ENCODE measurements at regions not wholly inside any gene's neighbourhood (a gene's known extent, or its start where the extent isn't known, plus 50 kb on each side); places are given as distances from the start of the nearest gene placed in this dataset.

DNA sequence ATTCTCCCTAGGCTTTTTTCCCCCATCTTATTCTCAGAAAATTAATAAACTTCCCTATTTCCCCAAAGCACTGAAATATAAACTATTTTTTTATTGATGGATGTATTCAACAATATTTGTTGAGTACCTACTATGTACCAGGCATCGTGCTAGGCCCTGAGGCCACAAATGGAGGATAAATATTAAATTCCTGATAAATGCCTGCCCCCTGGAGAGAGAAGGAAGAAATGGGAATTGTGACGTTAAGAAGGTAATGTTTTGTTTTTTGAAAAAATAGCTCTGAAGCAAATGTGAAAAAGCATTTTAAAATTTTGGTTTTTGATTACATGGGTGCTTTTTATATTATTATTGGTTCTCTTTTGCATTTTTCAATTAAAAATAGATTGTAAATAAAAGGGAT, 60.5 kb upstream of the DPT start:
- TF ChIP-seq EP300 (IDR thresholded peaks at IDR 0.05) (no peak), POLR2A (IDR thresholded peaks at IDR 0.05) (no peak)
- TF ChIP-seq, protein P1, sequence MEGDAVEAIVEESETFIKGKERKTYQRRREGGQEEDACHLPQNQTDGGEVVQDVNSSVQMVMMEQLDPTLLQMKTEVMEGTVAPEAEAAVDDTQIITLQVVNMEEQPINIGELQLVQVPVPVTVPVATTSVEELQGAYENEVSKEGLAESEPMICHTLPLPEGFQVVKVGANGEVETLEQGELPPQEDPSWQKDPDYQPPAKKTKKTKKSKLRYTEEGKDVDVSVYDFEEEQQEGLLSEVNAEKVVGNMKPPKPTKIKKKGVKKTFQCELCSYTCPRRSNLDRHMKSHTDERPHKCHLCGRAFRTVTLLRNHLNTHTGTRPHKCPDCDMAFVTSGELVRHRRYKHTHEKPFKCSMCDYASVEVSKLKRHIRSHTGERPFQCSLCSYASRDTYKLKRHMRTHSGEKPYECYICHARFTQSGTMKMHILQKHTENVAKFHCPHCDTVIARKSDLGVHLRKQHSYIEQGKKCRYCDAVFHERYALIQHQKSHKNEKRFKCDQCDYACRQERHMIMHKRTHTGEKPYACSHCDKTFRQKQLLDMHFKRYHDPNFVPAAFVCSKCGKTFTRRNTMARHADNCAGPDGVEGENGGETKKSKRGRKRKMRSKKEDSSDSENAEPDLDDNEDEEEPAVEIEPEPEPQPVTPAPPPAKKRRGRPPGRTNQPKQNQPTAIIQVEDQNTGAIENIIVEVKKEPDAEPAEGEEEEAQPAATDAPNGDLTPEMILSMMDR (IDR thresholded peaks at IDR 0.05), result no peak
- peaks cover 0 to 8% (median 0%) of the 10 kb centered on the region in 4 donors for H3K4me1 ChIP-seq
- no peaks in the 10 kb centered on the region for H3K27me3 ChIP-seq
- WGBS, 2 donors, result 69 to 75% methylated on average over 2 of the region's 2 CpGs
- H3K9me3 ChIP-seq, result no peaks in the 10 kb centered on the region
- no peaks in the 10 kb centered on the region for H3K36me3 ChIP-seq
- H3K4me3 ChIP-seq, result no peak overlapping the region
- H3K27ac ChIP-seq, result no peak overlapping the region
- DNase-seq (ENCODE audit: low spot score in 2 of 2), result no peak

DNA sequence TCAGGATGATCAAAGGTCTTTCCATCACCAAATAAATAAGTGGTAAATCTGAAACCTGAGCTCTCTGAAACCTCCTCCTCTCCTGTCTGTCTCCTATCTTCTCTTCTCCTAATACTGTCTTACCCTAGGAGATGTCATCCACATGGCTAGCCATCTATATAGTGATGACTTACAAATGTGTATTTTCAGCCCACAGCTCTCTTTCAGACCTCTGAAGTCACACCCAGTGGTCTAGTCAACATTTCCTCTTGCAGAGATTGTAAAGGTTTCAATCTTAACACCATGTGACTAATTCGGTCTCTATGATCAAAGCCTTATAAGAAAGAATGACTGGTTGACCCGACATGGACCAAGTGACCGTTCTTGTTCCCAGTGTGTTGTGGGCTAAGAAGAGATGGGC, 63.1 kb upstream of the DPT start:
- WGBS, 2 donors, result 90 to 92% methylated on average over 3 of the region's 3 CpGs
- no peak for DNase-seq (ENCODE audit: low spot score in 2 of 2)
- Histone ChIP-seq H3K27ac (no peak overlapping the region), H3K36me3 (no peaks in the 10 kb centered on the region), H3K27me3 (no peaks in the 10 kb centered on the region), H3K9me3 (no peaks in the 10 kb centered on the region), H3K4me3 (no peak overlapping the region), H3K4me1 (peaks cover 0 to 6% (median 0%) of the 10 kb centered on the region in 4 donors)
- TF ChIP-seq POLR2A (IDR thresholded peaks at IDR 0.05), result no peak
- TF ChIP-seq, protein P1 (IDR thresholded peaks at IDR 0.05), result no peak
- TF ChIP-seq EP300 (IDR thresholded peaks at IDR 0.05), result no peak

DNA sequence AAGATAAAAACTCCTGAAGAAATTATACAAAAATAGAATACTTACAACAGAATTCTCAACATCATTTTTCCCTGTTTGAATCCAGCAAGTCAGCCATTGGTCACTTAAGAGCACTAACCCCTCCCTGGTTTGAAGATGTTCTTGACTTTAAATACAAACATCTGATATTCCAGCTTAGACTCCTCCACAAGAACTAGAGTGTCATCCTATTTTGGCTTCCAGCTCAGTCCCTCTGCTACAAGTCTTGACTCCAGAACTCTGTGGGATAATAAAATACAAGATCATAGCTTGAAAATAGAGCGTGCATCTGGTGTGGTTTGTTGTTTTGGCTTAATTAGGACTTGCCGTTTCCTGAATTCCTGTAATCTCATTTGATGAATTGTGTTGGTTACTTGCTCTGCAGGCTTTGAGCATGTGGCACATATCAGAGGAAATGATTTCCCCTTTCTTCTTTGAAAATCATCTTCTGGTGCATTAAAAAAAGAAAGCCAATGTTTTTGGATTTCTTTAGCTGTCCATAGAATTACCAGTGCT, 63.7 kb upstream of the DPT start:
- H3K9me3 ChIP-seq, result no peaks in the 10 kb centered on the region
- no peaks in the 10 kb centered on the region for H3K27me3 ChIP-seq
- no peak for DNase-seq (ENCODE audit: low spot score in 2 of 2)
- WGBS, 2 donors, result 51 to 73% methylated on average over 2 of the region's 2 CpGs
- no peaks in the 10 kb centered on the region for H3K36me3 ChIP-seq
- TF ChIP-seq EP300 (IDR thresholded peaks at IDR 0.05) (no peak), POLR2A (IDR thresholded peaks at IDR 0.05) (no peak)
- TF ChIP-seq, protein P1 (IDR thresholded peaks at IDR 0.05), result no peak
- H3K4me1 ChIP-seq, result peaks cover 0 to 5% (median 0%) of the 10 kb centered on the region in 4 donors
- H3K4me3 ChIP-seq, result no peak overlapping the region
- no peak overlapping the region for H3K27ac ChIP-seq

DNA sequence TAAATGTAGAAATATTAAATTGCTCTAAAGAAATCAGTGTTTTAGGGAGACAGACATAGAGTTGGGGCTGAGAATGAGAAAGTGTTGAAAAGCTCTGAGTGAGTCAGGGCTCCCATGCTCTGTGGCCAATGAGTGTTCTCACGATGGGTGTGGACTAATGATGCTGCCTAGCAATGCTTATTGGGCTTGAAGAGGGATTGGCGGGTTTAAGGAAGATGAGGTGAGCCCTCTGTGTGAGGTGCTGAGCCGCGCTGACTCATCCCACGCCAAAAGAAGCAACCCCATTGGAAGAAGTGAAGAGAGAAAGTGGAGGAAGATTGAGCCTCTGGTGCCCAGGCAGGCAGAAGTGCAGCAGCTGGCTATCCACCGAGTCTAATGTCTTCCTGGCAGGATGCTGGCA, 65.1 kb upstream of the DPT start:
- TF ChIP-seq EP300 (IDR thresholded peaks at IDR 0.05), result no peak
- TF ChIP-seq, protein P1 (IDR thresholded peaks at IDR 0.05), result no peak
- TF ChIP-seq POLR2A (IDR thresholded peaks at IDR 0.05), result no peak
- 89 to 91% methylated on average over 6 of the region's 6 CpGs for WGBS, 2 donors
- no peak for DNase-seq (ENCODE audit: low spot score in 2 of 2)

DNA sequence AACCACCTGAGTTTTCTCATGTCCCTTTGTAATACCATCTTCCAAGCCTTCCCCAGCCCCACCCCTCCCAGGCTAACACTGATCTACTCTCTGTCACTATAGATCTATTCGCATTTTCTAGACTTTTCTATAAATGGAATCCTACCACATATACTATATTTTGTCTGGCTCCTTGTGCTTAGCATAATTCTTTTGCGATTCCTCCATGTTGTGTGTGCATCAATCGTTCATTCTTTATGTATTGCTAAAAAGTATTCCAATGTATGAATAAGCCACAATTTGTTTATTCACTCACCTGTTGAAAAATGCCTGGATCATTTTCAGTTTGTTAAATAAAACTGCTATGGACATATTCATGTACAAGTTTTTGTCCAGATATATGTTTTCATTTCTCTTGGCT, 66.7 kb upstream of the DPT start:
- Histone ChIP-seq H3K4me1 (no peaks in the 10 kb centered on the region), H3K9me3 (no peaks in the 10 kb centered on the region), H3K4me3 (no peak overlapping the region), H3K27ac (no peak overlapping the region), H3K27me3 (no peaks in the 10 kb centered on the region), H3K36me3 (no peaks in the 10 kb centered on the region)
- no peak for TF ChIP-seq POLR2A (IDR thresholded peaks at IDR 0.05)
- TF ChIP-seq, protein P1 (IDR thresholded peaks at IDR 0.05), result no peak
- DNase-seq (ENCODE audit: low spot score in 2 of 2), result no peak
- WGBS, 2 donors, result 93% methylated on average over 3 of the region's 3 CpGs

More for the DNA sequence above, 65.1 kb upstream of the DPT start:
- Histone ChIP-seq H3K9me3 (no peaks in the 10 kb centered on the region), H3K4me3 (no peak overlapping the region), H3K4me1 (no peaks in the 10 kb centered on the region), H3K27me3 (no peaks in the 10 kb centered on the region), H3K27ac (no peak overlapping the region), H3K36me3 (no peaks in the 10 kb centered on the region)

Data from tibial nerve (tissue), 4 donors.